ENCODE measurements at regions not wholly inside any gene's neighbourhood (a gene's known extent, or its start where the extent isn't known, plus 50 kb on each side); places are given as distances from the start of the nearest gene placed in this dataset.
"Not testable (repeated sequence)": the region's sequence is repeated elsewhere in the genome, so short reads cannot be mapped to it uniquely, and the experiment has no call there.

DNA sequence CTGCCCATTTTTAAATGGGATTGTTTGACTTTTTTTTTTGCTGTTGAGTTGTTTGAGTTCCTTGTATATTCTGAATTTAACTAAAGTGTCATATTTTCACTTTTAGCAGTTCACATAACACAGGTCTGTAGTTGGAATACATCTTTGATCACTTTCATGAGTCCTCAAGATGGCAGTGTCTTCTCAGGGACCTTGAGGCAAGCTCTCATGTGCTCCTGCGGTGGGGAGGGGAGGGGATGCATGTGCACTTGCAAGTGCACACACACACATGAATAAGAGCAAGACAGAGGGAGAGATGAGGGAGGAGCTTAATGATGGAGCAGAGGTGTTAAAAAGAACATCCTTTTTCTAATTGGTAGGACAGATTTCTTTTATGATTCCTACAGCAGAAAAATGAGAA is 291.4 kb upstream of the OR4E1 start:
- no peak for DNase-seq

- no peak for DNase-seq
These were observed 290.6 kb upstream of the OR4E1 start for GRCh38 chr14:21964180-21964579.

DNA sequence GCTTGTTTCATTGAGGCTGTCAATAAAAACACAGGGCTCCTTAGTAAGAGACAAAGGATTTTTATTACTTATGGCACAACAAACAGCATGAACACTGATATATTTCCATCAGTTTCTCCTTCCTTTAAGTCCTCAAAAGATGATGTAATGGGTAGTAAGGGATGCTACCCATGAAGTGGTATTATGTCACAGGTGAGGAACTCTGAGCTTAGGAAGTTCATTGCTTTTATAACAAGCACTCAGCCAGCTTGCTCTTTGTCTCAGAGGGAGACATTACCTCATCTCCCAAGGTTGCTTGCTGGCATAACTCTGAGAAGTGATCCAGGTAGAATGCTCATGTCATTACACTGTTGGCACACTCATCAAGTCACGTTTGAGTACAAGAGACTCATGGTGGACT is 287.0 kb upstream of the OR4E1 start:
- no peak for DNase-seq

DNA sequence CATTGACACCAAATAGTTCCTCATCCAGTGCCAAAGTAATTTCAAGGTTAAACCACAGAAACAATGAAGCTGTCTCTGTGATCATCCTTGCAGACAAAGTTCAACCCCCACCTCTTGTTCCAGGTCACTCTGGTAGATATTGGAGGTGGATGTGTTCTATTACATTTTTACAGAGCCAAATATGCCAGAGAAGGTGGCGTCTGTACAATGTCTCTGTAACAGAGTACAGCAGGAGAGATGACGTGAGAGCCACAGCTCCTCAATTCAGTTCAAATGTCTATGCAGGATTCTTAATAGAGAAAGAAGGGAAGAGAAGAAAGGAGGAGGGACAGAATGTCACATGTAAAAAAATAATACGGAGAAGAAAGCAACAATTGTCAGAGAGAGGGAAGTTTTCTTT is 268.3 kb upstream of the OR4E1 start:
- no peak for DNase-seq

- DNase-seq: no peak
These were observed 267.6 kb upstream of the OR4E1 start for GRCh38 chr14:21940887-21941856.

DNA sequence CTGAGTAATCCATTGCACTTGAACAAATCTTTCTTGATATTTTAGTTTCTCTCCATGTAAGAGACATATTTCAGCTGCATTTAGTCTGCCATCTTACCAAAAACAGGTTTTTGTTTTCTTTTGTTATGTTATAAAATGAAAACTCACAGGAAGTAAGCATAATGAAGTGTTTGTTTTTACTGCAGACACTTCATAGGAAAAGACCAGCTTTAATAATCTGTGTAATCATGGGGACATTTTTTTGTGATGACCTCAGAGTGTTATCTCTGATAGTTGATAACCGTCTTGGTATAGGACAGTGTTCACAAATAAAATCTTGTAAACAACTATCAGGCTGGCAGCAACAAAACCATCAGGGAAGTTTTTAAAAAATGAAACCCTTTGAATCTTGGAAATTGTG is 266.2 kb upstream of the OR4E1 start:
- no peak for DNase-seq

- DNase-seq: no peak
These were observed 264.4 kb upstream of the OR4E1 start for GRCh38 chr14:21937996-21938395.

GRCh38 chr14:21933681-21934080 is 260.1 kb upstream of the OR4E1 start:
- no peak for DNase-seq

DNA sequence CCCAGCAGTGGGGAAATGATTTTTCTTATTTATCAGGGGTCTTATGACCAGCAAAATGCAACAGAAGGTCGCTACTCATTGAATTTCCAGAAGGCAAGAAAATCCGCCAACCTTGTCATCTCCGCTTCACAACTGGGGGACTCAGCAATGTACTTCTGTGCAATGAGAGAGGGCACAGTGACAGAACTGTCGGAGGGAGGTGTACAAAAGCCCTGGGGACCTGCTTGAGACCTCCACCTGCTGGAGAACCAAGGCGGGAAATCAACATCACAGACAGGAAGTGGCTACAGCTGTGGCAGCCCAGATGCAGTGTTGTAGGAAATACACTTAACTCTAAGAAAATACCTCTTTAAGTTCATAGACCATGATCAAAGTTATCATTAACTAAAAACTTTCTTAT is 250.9 kb upstream of the OR4E1 start:
- no peak for DNase-seq

DNA sequence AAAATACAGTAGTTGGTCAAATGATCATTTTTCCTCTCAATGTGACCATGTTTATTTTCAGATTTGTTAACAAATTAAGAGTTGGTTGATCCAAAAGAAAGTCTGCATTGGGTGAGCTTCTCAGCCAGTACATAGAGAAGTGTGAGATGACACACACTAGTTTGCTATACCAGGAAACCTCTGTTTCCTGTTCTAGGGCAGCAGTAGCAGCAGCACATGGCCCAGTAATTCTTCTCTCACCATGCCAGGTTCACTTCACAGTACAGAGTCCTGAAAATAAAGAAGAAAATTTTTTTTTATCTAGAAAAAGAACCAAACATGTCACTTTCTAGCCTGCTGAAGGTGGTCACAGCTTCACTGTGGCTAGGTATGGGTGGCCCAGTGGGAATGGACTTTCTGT is 250.2 kb upstream of the OR4E1 start:
- no peak for DNase-seq

DNA sequence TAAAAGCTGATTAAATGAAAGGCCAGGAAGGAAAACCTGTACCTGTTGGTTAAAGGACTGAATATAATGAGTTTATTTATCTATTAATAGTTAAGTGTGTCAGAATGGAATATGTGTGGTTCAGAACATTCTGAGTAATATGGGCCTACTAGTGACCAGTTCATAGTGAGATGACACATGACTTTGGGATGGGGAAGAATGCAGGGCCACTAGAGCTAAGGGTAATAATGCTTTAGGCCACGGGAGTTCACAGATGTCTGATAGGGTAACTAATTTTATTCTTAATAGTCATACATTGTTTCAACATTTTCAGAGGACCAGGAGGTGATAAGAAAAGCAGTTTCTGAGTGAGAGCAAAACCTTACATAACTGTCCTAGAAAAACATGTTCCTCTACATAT is 247.8 kb upstream of the OR4E1 start:
- DNase-seq: no peak

DNA sequence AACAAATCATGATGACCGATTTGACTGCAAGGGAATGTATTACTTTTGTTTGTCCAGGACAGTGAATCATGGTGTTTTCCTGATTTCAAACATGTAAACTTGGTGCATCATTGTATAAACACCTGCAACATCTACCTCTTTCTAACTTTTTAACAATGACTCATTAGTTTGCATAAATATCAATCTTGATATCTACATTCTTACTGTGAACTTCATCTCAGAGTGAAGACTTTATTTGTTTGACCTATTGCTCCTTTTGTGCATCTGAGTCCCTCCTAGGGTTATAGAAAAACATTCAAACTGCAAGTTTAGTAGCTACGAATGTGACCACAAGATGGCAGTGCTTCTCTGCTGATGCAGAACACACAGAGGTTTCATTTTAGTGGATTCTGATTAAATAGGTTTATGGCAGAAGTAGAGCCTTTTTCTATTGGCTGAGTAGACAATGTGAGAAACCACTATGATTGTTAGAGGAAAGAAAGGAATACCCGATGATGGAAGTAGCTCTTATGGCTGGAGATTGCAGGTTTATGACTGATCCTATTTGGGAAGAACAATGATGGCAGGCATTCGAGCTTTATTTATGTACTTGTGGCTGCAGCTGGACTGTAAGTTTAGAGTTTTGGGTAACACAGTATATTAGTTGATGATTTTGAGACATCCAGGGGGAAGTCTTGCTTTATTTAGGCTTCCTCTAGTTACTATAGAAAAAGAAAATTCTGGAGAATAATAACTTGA is 244.2 kb upstream of the OR4E1 start:
- peak; percentile 22 for DNase-seq

- DNase-seq: no peak
These were observed 242.2 kb upstream of the OR4E1 start for GRCh38 chr14:21915826-21916225.

- DNase-seq: no peak
These were observed 240.1 kb upstream of the OR4E1 start for GRCh38 chr14:21913759-21914158.

DNA sequence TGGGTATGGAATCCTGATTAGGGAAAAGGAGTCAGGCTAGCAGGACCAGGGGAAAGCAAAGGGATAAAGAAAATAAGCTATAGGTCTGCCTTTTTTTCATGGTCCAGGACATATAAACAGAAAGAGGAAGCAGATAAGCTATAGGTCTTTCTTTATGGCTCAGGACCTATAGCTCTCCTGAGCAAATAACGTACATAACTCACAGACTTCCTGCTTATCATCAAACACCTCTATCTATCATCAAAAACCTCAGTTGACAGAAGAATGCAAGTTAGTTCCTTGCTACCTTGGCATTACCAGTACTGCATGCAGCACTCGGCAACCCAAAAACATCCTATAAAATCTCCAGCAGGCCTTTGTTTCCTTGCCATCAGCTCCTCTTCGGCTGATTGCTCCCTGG is 238.7 kb upstream of the OR4E1 start:
- no peak for DNase-seq

GRCh38 chr14:21911877-21912276 is 238.3 kb upstream of the OR4E1 start:
- DNase-seq: no peak

GRCh38 chr14:21910260-21910659 is 236.6 kb upstream of the OR4E1 start:
- DNase-seq: no peak

- no peak for DNase-seq
These were observed 229.1 kb upstream of the OR4E1 start for GRCh38 chr14:21902561-21903181.

GRCh38 chr14:21894898-21895194 is 221.2 kb upstream of the OR4E1 start:
- not testable (repeated sequence) for DNase-seq

DNA sequence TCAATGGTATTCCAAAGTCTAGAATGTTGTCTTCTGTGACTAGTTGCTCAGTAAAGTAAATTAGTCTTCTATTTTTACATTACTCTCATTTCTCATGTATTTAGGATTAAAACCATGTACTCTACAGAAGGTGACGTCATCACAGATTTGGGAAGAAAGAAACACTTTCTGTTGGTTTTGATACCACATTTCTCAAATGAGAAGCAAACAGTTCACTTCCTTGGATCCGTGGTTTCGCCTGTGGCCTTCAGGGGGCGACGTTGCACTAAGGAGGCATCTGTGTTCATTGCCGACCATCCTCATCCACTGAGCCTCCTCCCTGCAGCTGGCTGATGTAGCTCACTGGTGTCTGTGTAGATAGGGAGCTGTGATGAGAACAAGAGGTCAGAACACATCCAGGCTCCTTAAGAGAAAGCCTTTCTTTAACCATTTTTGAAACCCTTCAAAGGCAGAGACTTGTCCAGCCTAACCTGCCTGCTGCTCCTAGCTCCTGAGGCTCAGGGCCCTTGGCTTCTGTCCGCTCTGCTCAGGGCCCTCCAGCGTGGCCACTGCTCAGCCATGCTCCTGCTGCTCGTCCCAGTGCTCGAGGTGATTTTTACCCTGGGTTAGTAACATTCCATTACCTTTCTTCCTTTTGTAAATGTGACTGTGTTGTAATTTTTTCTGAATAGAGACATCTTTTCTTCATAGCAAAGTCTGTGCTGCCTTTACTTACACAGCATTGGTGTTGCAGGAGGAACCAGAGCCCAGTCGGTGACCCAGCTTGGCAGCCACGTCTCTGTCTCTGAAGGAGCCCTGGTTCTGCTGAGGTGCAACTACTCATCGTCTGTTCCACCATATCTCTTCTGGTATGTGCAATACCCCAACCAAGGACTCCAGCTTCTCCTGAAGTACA is 220.6 kb upstream of the OR4E1 start:
- DNase-seq: no peak

DNA sequence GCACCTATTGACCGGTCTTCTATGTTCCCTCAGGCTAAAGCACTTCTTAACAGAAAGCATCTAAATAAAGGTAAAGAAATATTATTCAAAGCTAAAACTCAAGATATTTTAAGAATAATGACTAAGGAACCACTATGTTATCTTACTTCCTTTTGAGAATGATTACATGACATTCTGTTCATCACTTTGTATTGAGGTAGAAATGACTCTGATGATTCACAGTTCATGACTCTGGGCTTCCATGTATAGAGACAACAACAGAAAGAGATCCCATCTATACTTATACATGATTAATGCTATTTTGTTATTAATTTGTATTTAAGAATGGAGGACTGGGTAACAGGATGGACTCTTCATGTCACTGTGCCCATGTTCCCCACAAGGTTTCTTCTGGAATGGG is 218.3 kb upstream of the OR4E1 start:
- DNase-seq: no peak

GRCh38 chr14:21884995-21885394 is 211.4 kb upstream of the OR4E1 start:
- no peak for DNase-seq

All from right kidney (tissue), 1 donor.